Progenitor cell of endocrine pancreas (in vitro differentiated cells): ENCODE measurements at regions not wholly inside any gene's neighbourhood (a gene's known extent, or its start where the extent isn't known, plus 50 kb on each side); places are given as distances from the start of the nearest gene placed in this dataset.

Source experiments
- DNase-seq: peaks from one replicate; pipeline ENCODE4 v3.0.0; 2021; ENCODE audit warnings: low spot score; ENCODE audit not compliant: unreplicated experiment
- H3K27ac Mint-ChIP-seq: 2 replicates; pipeline ENCODE4 v1.8.0; 2021; ENCODE audit warnings: mild to moderate bottlenecking, moderate library complexity, mixed read lengths
- H3K27me3 Mint-ChIP-seq: 2 replicates; pipeline ENCODE4 v1.8.0; 2021; ENCODE audit warnings: mixed read lengths
- H3K36me3 Mint-ChIP-seq: 2 replicates; pipeline ENCODE4 v1.8.0; 2022; ENCODE audit warnings: mixed read lengths; ENCODE audit not compliant: insufficient read depth
- H3K4me1 Mint-ChIP-seq: 2 replicates; pipeline ENCODE4 v1.8.0; 2021; ENCODE audit warnings: low read depth, mixed read lengths
- H3K4me3 Mint-ChIP-seq: 2 replicates; pipeline ENCODE4 v1.8.0; 2021; ENCODE audit warnings: low read depth, mild to moderate bottlenecking, moderate library complexity, mixed read lengths
- H3K9me3 Mint-ChIP-seq: 2 replicates; pipeline ENCODE4 v1.8.0; 2021; ENCODE audit warnings: low read depth, mixed read lengths
- CTCF ChIP-seq: fragments of 200-600 bp; sonication (generic); IDR thresholded peaks from one replicate; pipeline ENCODE4 v1.5.0; 2021; ENCODE audit warnings: antibody characterized with exemption, mild to moderate bottlenecking; ENCODE audit not compliant: unreplicated experiment

GRCh38 chr1:25028907-25029599 is 99.0 kb upstream of the RUNX3 start:
- H3K36me3 Mint-ChIP-seq: no peaks in the 10 kb centered on the region
- DNase-seq: no peak
- no peak overlapping the region for H3K4me3 Mint-ChIP-seq
- H3K27me3 Mint-ChIP-seq: peaks cover 15% of the 10 kb centered on the region
- no peak overlapping the region for H3K27ac Mint-ChIP-seq
- H3K9me3 Mint-ChIP-seq: no peaks in the 10 kb centered on the region
- no peak for TF ChIP-seq CTCF
- H3K4me1 Mint-ChIP-seq: no peaks in the 10 kb centered on the region

GRCh38 chr1:25028587-25028906 is 98.5 kb upstream of the RUNX3 start:
- Mint-ChIP-seq H3K9me3 (no peaks in the 10 kb centered on the region), H3K4me1 (no peaks in the 10 kb centered on the region)
- no peak for DNase-seq

GRCh38 chr1:25027822-25028586 is 97.9 kb upstream of the RUNX3 start:
- Mint-ChIP-seq H3K36me3 (no peaks in the 10 kb centered on the region), H3K4me1 (no peaks in the 10 kb centered on the region), H3K4me3 (no peak overlapping the region), H3K9me3 (no peaks in the 10 kb centered on the region), H3K27ac (no peak overlapping the region), H3K27me3 (peaks cover 15% of the 10 kb centered on the region)
- TF ChIP-seq CTCF: no peak
- no peak for DNase-seq

More at GRCh38 chr1:25028587-25028906, 98.5 kb upstream of the RUNX3 start:
- no peak for TF ChIP-seq CTCF
- Mint-ChIP-seq H3K4me3 (no peak overlapping the region), H3K27me3 (peaks cover 15% of the 10 kb centered on the region), H3K27ac (no peak overlapping the region), H3K36me3 (no peaks in the 10 kb centered on the region)

DNA sequence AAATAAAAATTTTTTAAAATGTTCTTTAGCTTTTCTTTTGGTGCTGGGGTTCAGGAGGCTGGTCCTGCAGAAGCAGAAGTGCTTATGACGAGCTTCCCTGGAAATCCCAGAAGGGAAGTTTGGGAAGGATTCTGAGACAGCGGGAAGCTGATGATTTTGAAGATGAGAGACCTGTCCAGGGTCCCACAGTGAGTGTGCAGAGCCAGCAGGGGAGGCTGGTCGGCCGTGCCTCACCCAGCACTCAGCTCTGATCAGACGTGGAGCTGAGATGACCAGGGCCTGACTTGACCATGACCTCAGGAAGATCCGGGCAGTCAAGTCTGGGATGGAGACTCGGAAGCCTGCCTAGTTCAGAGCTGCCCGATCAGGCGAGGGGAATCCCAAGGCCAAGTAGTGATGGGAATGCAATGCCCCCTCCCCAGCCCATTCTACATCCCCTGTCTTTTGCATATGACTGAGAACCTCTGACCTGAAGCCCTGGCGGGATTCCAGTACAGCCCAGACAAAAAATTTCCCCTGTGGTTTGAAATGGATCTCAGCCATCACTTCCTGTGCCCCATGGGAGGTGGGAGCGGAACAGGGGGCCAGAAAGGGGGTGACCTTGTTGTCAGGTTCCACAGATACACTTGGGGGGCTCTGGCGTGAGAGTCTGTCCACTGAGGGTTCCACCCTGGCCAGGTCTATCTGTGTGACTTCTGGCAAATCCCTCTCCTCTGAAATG is 96.8 kb upstream of the RUNX3 start:
- no peak overlapping the region for H3K27ac Mint-ChIP-seq
- DNase-seq: no peak
- H3K27me3 Mint-ChIP-seq: peaks cover 15% of the 10 kb centered on the region
- H3K4me3 Mint-ChIP-seq: no peak overlapping the region
- H3K36me3 Mint-ChIP-seq: no peaks in the 10 kb centered on the region
- no peak for TF ChIP-seq CTCF
- H3K4me1 Mint-ChIP-seq: no peaks in the 10 kb centered on the region
- no peaks in the 10 kb centered on the region for H3K9me3 Mint-ChIP-seq

GRCh38 chr1:25026304-25026703 is 96.2 kb upstream of the RUNX3 start:
- no peak overlapping the region for H3K27ac Mint-ChIP-seq
- TF ChIP-seq CTCF: no peak
- DNase-seq: no peak
- no peak overlapping the region for H3K4me3 Mint-ChIP-seq
- peaks cover 15% of the 10 kb centered on the region for H3K27me3 Mint-ChIP-seq
- H3K4me1 Mint-ChIP-seq: no peaks in the 10 kb centered on the region
- no peaks in the 10 kb centered on the region for H3K9me3 Mint-ChIP-seq
- H3K36me3 Mint-ChIP-seq: no peaks in the 10 kb centered on the region
